CD4-positive, CD25-positive, alpha-beta regulatory T cell (primary cell): ENCODE measurements at regions not wholly inside any gene's neighbourhood (a gene's known extent, or its start where the extent isn't known, plus 50 kb on each side); places are given as distances from the start of the nearest gene placed in this dataset.

Experiments used
- ATAC-seq, 2 donors: fragments of 150-1000 bp; cut with Tn5 transposase; one replicate each; pipeline ENCODE4 v1.10.0; 2021; ENCODE audit warnings: low read depth in 2 of 2, moderate number of reproducible peaks in 2 of 2, moderate library complexity in 1 of 2
- DNase-seq, 3 donors: peaks; one replicate each; pipeline versions ENCODE4 v3.0.0 to v3.0.0-alpha.2; 2012 to 2022; ENCODE audit warnings: mixed read lengths in 1 of 3
- H3K27ac ChIP-seq: one replicate; pipeline ENCODE4 v1.7.0; 2013; ENCODE audit warnings: mild to moderate bottlenecking, low read length; ENCODE audit not compliant: insufficient read depth, poor library complexity, severe bottlenecking
- H3K27me3 ChIP-seq: one replicate; pipeline ENCODE4 v1.7.0; 2013; ENCODE audit warnings: low read length; ENCODE audit not compliant: control insufficient read depth, insufficient read depth
- H3K36me3 ChIP-seq: one replicate; pipeline ENCODE4 v1.7.0; 2013; ENCODE audit warnings: mild to moderate bottlenecking, low read length, moderate library complexity; ENCODE audit not compliant: control insufficient read depth, insufficient read depth
- H3K4me1 ChIP-seq: 2 replicates; pipeline ENCODE4 v1.7.0; 2013; ENCODE audit warnings: mild to moderate bottlenecking, low read length; ENCODE audit not compliant: insufficient read depth, control insufficient read depth, poor library complexity, severe bottlenecking
- H3K4me3 ChIP-seq: one replicate; pipeline ENCODE4 v1.7.0; 2013; ENCODE audit warnings: low read depth, mild to moderate bottlenecking, low read length, moderate library complexity
- H3K9me3 ChIP-seq, 2 experiments: 1 replicate in 1 of 2; 2 replicates in 1 of 2; pipeline ENCODE4 v1.7.0; 2013; ENCODE audit warnings: low read length in 2 of 2, mild to moderate bottlenecking in 1 of 2, moderate library complexity in 1 of 2; ENCODE audit not compliant: control insufficient read depth in 2 of 2
- H3K27ac Mint-ChIP-seq, 3 donors: one replicate each; pipeline ENCODE4 v1.8.0; 2020 to 2022; ENCODE audit warnings: mild to moderate bottlenecking in 3 of 3, mixed read lengths in 3 of 3, moderate library complexity in 2 of 3
- H3K27me3 Mint-ChIP-seq: one replicate; pipeline ENCODE4 v1.8.0; 2022; ENCODE audit warnings: mild to moderate bottlenecking, mixed read lengths
- H3K36me3 Mint-ChIP-seq: one replicate; pipeline ENCODE4 v1.8.0; 2020; ENCODE audit warnings: mixed read lengths
- H3K4me1 Mint-ChIP-seq, 4 donors: one replicate each; pipeline ENCODE4 v1.8.0; 2020 to 2022; ENCODE audit warnings: mixed read lengths in 4 of 4, mild to moderate bottlenecking in 1 of 4
- H3K4me3 Mint-ChIP-seq, 4 donors: one replicate each; pipeline ENCODE4 v1.8.0; 2020 to 2022; ENCODE audit warnings: mild to moderate bottlenecking in 4 of 4, mixed read lengths in 4 of 4, moderate library complexity in 3 of 4
- H3K9me3 Mint-ChIP-seq, 7 donors: one replicate each; pipeline ENCODE4 v1.8.0; 2020 to 2022; ENCODE audit warnings: mixed read lengths in 7 of 7, mild to moderate bottlenecking in 3 of 7, moderate library complexity in 2 of 7

DNA sequence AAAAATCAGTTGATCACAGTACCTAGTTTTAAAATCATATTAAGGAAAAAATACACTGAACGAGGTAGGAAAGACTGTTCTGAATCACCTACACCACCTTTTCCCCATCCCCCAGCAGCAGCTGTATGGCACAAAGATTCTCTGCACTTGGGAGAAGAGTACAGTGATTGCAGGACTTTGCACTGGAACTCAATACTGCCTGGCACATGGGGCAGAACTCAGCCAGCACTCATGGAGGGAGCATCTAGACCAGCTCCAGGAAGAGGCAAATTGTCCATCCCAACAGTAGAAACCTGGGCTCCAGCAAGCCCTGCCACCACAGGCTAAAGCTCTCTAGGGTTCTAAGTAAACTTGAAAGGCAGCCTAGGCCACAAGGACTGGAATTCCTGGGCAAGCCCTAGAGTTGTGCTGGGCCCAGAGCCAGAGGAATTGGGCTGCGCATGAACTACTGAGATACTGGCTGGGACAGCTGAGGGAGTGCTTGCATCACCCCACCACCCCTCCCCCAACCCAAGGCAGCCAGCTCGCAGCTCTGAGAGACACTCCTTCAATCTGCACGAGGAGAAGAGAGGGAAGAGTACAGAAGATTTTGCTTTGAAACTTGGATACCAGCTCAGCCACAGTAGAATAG, 654.4 kb upstream of the CDH6 start:
- H3K27me3 ChIP-seq = no peaks in the 10 kb centered on the region
- no peak overlapping the region for H3K27ac ChIP-seq
- H3K36me3 ChIP-seq = no peaks in the 10 kb centered on the region
- Mint-ChIP-seq H3K4me3 (no peak overlapping the region), H3K27ac (no peak overlapping the region), H3K9me3 (peaks cover 0 to 26% (median 11%) of the 10 kb centered on the region in 7 donors), H3K36me3 (no peaks in the 10 kb centered on the region), H3K27me3 (no peaks in the 10 kb centered on the region), H3K4me1 (no peaks in the 10 kb centered on the region)
- no peak overlapping the region for H3K4me3 ChIP-seq
- peaks cover 6 to 12% of the 10 kb centered on the region in 2 experiments for H3K9me3 ChIP-seq
- DNase-seq (no peak), ATAC-seq (no peak)
- H3K4me1 ChIP-seq = no peaks in the 10 kb centered on the region

DNA sequence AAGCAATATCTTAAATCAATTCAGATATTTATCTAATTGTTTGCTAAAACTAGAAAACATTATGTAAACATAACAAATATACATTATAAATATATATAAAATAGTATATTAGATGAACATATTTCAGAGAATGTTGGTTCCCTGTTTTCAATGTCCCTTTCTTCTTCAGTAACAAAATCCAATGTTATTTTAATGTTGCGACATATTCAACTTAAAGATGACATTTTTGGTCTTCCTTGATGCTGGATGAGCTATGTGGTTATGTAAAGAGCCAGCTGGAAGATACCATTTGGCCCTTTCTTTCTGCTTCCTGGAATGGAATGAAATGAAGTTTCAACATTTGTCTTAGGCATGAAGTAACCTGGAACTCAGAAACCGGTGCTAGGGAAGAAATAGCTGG, 668.1 kb upstream of the CDH6 start:
- H3K27ac Mint-ChIP-seq = no peak overlapping the region
- H3K27me3 ChIP-seq = no peaks in the 10 kb centered on the region
- no peak overlapping the region for H3K27ac ChIP-seq
- H3K4me3 ChIP-seq = no peak overlapping the region
- no peaks in the 10 kb centered on the region for H3K4me1 Mint-ChIP-seq
- H3K27me3 Mint-ChIP-seq = no peaks in the 10 kb centered on the region
- peaks cover 0 to 22% (median 6%) of the 10 kb centered on the region in 7 donors for H3K9me3 Mint-ChIP-seq
- ATAC-seq (no peak), DNase-seq (no peak)
- no peaks in the 10 kb centered on the region for H3K36me3 Mint-ChIP-seq
- H3K9me3 ChIP-seq = peaks cover 0 to 6% of the 10 kb centered on the region in 2 experiments
- H3K4me1 ChIP-seq = no peaks in the 10 kb centered on the region
- H3K36me3 ChIP-seq = no peaks in the 10 kb centered on the region
- H3K4me3 Mint-ChIP-seq = no peak overlapping the region

DNA sequence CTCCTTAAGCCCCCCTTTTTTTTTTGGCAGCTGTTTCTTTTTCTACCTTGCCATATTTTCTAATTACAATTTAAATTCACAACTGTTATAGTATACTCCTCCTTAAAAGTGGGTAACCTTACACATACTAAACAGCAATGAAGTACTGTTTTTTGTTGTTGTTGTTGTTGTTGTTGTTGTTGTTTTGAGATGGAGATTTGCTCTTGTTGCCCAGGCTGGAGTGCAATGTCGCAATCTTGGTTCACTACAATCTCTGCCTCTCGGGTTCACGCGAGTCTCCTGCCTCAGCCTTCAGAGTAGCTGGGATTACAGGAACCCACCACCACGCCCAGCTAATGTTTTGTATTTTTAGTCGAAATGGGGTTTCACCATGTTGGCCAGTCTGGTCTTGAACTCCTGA, 669.1 kb upstream of the CDH6 start:
- no peak overlapping the region for H3K27ac Mint-ChIP-seq
- H3K27me3 Mint-ChIP-seq = no peaks in the 10 kb centered on the region
- Histone ChIP-seq H3K27ac (no peak overlapping the region), H3K4me1 (no peaks in the 10 kb centered on the region), H3K9me3 (peaks cover 0 to 6% of the 10 kb centered on the region in 2 experiments), H3K27me3 (no peaks in the 10 kb centered on the region), H3K4me3 (no peak overlapping the region), H3K36me3 (no peaks in the 10 kb centered on the region)
- H3K36me3 Mint-ChIP-seq = no peaks in the 10 kb centered on the region
- ATAC-seq (no peak), DNase-seq (no peak)
- peaks cover 0 to 22% (median 6%) of the 10 kb centered on the region in 7 donors for H3K9me3 Mint-ChIP-seq
- H3K4me1 Mint-ChIP-seq = no peaks in the 10 kb centered on the region
- H3K4me3 Mint-ChIP-seq = no peak overlapping the region

DNA sequence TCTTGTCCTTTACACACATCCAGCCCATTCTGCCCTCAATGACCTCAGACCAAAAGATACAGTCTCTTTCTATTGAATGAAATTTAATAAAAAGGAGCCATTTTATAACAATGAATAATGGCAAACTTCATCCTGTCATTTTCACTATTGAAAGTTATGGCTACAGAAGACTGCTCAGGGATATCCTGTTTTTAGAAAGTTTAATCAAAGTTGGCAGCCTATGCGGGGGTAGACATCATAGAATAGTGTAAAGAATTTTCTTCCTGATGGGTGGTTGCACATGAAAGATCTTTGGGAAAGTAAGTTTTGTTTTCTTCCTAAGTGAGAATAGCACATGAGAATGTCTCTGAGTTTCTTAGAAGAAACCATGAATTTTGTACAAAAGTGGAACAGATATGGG, 670.4 kb upstream of the CDH6 start:
- no peak for DNase-seq
- no peaks in the 10 kb centered on the region for H3K36me3 Mint-ChIP-seq
- no peaks in the 10 kb centered on the region for H3K4me1 Mint-ChIP-seq
- Histone ChIP-seq H3K4me3 (no peak overlapping the region), H3K27ac (no peak overlapping the region), H3K9me3 (peaks cover 0 to 6% of the 10 kb centered on the region in 2 experiments), H3K36me3 (no peaks in the 10 kb centered on the region), H3K27me3 (no peaks in the 10 kb centered on the region), H3K4me1 (no peaks in the 10 kb centered on the region)
- H3K4me3 Mint-ChIP-seq = no peak overlapping the region
- no peak overlapping the region for H3K27ac Mint-ChIP-seq
- ATAC-seq = no peak
- H3K27me3 Mint-ChIP-seq = no peaks in the 10 kb centered on the region
- peaks cover 0 to 20% (median 6%) of the 10 kb centered on the region in 7 donors for H3K9me3 Mint-ChIP-seq

DNA sequence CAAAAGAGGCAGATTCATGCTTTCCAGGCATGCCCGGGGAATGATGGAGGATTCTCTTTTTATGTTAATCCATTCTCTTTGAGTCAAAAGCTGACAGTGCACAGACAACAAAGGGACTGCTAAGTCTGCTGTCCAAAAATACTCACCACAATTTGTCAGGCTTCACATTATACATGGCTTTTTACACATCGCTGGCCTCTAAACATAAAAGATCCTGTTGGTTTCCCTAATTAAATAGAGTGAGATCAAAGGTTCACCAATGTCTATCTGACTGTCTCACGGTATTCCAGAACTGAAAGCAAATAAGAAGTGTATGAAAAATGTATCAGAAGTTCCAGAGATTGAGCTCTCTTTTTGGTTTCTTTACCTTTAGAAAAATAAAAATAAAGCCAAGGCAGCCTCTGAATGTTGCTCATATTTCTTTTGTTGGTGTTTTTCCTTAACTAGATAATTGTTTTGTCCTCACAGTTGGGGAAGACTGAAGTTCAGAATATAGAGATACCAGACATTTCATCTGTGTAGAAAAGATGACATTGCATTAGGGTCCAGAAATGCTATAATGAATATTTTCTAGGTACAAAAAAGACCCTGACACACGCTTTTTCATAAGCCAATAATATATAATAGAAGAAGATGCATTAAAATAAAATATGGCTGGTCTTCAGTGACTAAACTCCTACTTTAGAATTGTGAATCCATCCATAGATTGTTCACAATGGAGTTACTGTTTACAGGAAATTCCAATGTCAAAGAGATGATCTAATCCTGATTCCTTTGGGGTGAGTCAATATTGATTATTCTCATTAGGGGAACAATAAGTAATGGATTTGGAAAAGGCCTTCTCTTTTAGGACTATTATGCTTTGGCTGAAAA, 688.2 kb upstream of the CDH6 start:
- DNase-seq (no peak), ATAC-seq (no peak)

DNA sequence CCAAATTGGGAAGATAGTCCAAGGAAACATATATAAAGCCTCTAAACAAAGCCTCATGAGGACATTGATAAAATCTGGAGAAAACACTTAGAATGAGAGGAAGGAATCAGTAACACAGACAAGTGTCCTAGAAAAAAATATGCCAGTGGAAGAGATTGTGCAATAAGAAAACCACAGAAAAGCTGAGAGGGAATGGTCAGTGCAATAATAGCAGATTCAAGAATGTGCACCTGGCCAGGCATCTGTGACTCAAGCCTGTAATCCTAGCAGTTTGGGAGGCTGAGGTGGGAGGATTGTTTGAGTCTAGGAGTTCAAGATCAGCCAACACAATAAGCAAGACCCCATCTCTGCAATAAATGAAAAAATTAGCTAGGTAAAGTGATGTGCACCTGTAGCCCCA, 691.2 kb upstream of the CDH6 start:
- Histone ChIP-seq H3K9me3 (no peaks in the 10 kb centered on the region), H3K27me3 (no peaks in the 10 kb centered on the region), H3K27ac (no peak overlapping the region), H3K36me3 (no peaks in the 10 kb centered on the region), H3K4me1 (no peaks in the 10 kb centered on the region), H3K4me3 (no peak overlapping the region)
- H3K4me3 Mint-ChIP-seq = no peak overlapping the region
- H3K27ac Mint-ChIP-seq = no peak overlapping the region
- DNase-seq = no peak
- no peak for ATAC-seq
- H3K36me3 Mint-ChIP-seq = no peaks in the 10 kb centered on the region
- peaks cover 0 to 5% (median 0%) of the 10 kb centered on the region in 4 donors for H3K4me1 Mint-ChIP-seq
- H3K27me3 Mint-ChIP-seq = no peaks in the 10 kb centered on the region
- peaks cover 6 to 20% (median 9%) of the 10 kb centered on the region in 7 donors for H3K9me3 Mint-ChIP-seq

More for the DNA sequence above, 688.2 kb upstream of the CDH6 start:
- Mint-ChIP-seq H3K36me3 (no peaks in the 10 kb centered on the region), H3K9me3 (peaks cover 10 to 26% (median 14%) of the 10 kb centered on the region in 7 donors), H3K4me3 (no peak overlapping the region), H3K4me1 (peaks cover 0 to 5% (median 2%) of the 10 kb centered on the region in 4 donors), H3K27me3 (no peaks in the 10 kb centered on the region), H3K27ac (no peak overlapping the region)
- no peak overlapping the region for H3K27ac ChIP-seq
- no peaks in the 10 kb centered on the region for H3K27me3 ChIP-seq
- H3K4me1 ChIP-seq = no peaks in the 10 kb centered on the region
- H3K4me3 ChIP-seq = no peak overlapping the region
- H3K36me3 ChIP-seq = no peaks in the 10 kb centered on the region
- no peaks in the 10 kb centered on the region for H3K9me3 ChIP-seq

DNA sequence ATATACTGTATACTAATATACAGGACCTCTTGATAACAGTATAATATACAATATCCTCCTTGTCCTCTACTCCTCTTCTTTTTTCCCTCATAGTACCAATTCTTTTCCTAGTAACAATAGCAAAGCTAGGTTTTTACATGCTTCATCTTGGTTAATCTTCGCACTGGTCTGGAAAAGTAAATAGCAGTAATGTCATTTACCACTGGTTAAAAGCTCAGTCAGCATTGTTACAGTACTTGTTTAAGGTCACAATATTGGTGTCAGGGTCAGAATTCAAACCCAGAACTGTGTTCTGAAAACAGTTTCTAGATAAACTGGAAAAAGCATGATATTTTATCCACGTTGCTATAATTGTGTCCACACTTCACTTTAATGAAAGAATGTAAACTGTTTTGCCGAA, 692.4 kb upstream of the CDH6 start:
- Histone ChIP-seq H3K4me3 (no peak overlapping the region), H3K4me1 (no peaks in the 10 kb centered on the region), H3K27me3 (no peaks in the 10 kb centered on the region), H3K27ac (no peak overlapping the region), H3K36me3 (no peaks in the 10 kb centered on the region), H3K9me3 (no peaks in the 10 kb centered on the region)
- Mint-ChIP-seq H3K36me3 (no peaks in the 10 kb centered on the region), H3K4me3 (no peak overlapping the region), H3K27me3 (no peaks in the 10 kb centered on the region), H3K4me1 (peaks cover 0 to 5% (median 0%) of the 10 kb centered on the region in 4 donors), H3K27ac (no peak overlapping the region), H3K9me3 (peaks cover 3 to 22% (median 11%) of the 10 kb centered on the region in 7 donors)
- DNase-seq = no peak
- ATAC-seq = no peak
